Endothelial cell of umbilical vein (primary cell): ENCODE measurements at regions not wholly inside any gene's neighbourhood (a gene's known extent, or its start where the extent isn't known, plus 50 kb on each side); places are given as distances from the start of the nearest gene placed in this dataset.
"Not testable (repeated sequence)": the region's sequence is repeated elsewhere in the genome, so short reads cannot be mapped to it uniquely, and the experiment has no call there.

ENCODE experiments used
- EZH2 ChIP-seq: IDR thresholded peaks from 2 replicates; pipeline ENCODE4 v1.6.1; 2012; ENCODE audit warnings: borderline replicate concordance, low read depth, mild to moderate bottlenecking, moderate library complexity, low read length, inconsistent platforms; ENCODE audit not compliant: severe bottlenecking
- FOS ChIP-seq: IDR thresholded peaks from 2 replicates; pipeline ENCODE4 v1.6.1; 2011; ENCODE audit warnings: mild to moderate bottlenecking, low read length, moderate library complexity, borderline replicate concordance; ENCODE audit not compliant: insufficient read depth
- GATA2 ChIP-seq: IDR thresholded peaks from 2 replicates; pipeline ENCODE4 v1.7.0; 2011; ENCODE audit warnings: low read depth, mild to moderate bottlenecking, moderate library complexity, mixed read lengths, low read length; ENCODE audit not compliant: insufficient read length, insufficient read depth
- JUN ChIP-seq: IDR thresholded peaks from 2 replicates; pipeline ENCODE4 v1.6.1; 2011; ENCODE audit warnings: borderline replicate concordance, low read depth; ENCODE audit not compliant: insufficient read length, insufficient read depth
- MAX ChIP-seq: IDR thresholded peaks from 2 replicates; pipeline ENCODE4 v1.6.1; 2011; ENCODE audit not compliant: insufficient read depth, insufficient read length
- MYC ChIP-seq: IDR thresholded peaks from one replicate; pipeline ENCODE4 v1.6.1; 2011; ENCODE audit warnings: mild to moderate bottlenecking, low read depth, low read length
- POLR2A ChIP-seq: IDR thresholded peaks from 2 replicates; pipeline ENCODE4 v1.6.1; 2012; ENCODE audit warnings: low read depth, mild to moderate bottlenecking, control low read depth, low read length
- POLR2AphosphoS5 ChIP-seq: IDR thresholded peaks from 2 replicates; pipeline ENCODE4 v1.6.1; 2012; ENCODE audit warnings: low read depth, mild to moderate bottlenecking, control low read depth, low read length, moderate library complexity; ENCODE audit not compliant: insufficient read depth
- TF ChIP-seq, protein P1 (sequence below), 2 donors: IDR thresholded peaks; 1 replicate in 1 of 2; 2 replicates in 1 of 2; pipeline ENCODE4 v1.5.1; 2011; ENCODE audit warnings: low read length in 2 of 2, mild to moderate bottlenecking in 2 of 2, moderate library complexity in 2 of 2, control low read depth in 1 of 2, inconsistent platforms in 1 of 2, low read depth in 1 of 2; ENCODE audit not compliant: insufficient read depth in 1 of 2; ENCODE audit errors: extremely low read depth in 1 of 2

DNA sequence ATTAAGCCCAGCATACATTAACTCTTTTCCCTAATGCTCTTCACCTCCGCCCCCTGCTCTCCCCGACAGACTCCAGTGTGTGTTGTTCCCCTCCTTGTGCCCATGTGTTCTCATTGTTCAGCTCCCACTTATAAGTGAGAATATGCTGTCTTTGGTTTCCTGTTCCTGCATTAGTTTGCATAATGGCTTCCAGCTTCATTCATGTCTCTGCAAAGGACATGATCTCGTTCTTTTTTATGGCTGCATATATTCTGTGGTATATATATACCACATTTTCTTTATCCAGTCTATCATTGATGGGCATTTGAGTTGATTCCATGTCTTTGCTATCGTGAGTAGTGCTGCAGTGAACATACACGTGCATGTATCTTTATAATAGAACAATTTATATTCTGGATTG, 69.3 kb upstream of the NAA35 start:
- TF ChIP-seq, protein P1, sequence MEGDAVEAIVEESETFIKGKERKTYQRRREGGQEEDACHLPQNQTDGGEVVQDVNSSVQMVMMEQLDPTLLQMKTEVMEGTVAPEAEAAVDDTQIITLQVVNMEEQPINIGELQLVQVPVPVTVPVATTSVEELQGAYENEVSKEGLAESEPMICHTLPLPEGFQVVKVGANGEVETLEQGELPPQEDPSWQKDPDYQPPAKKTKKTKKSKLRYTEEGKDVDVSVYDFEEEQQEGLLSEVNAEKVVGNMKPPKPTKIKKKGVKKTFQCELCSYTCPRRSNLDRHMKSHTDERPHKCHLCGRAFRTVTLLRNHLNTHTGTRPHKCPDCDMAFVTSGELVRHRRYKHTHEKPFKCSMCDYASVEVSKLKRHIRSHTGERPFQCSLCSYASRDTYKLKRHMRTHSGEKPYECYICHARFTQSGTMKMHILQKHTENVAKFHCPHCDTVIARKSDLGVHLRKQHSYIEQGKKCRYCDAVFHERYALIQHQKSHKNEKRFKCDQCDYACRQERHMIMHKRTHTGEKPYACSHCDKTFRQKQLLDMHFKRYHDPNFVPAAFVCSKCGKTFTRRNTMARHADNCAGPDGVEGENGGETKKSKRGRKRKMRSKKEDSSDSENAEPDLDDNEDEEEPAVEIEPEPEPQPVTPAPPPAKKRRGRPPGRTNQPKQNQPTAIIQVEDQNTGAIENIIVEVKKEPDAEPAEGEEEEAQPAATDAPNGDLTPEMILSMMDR (IDR thresholded peaks at IDR 0.05; ENCODE audit: extremely low read depth in 1 of 2, insufficient read depth in 1 of 2, low read depth in 1 of 2, low read length in 2 of 2) = not testable (repeated sequence)
- not testable (repeated sequence) for TF ChIP-seq EZH2, POLR2AphosphoS5, POLR2A, FOS, JUN, MYC, MAX, GATA2
